ENCODE measurements at regions not wholly inside any gene's neighbourhood (a gene's known extent, or its start where the extent isn't known, plus 50 kb on each side); places are given as distances from the start of the nearest gene placed in this dataset.

GRCh38 chr4:43709443-43709842, 739.2 kb downstream of the KCTD8 start:
- intact Hi-C loops (cut with DNase I): no loop called here
- no peak for ATAC-seq
- no peak for DNase-seq (ENCODE audit: low spot score)

- ATAC-seq (no peak), DNase-seq (ENCODE audit: low spot score) (no peak)
- intact Hi-C loops (cut with DNase I): no loop called here
These were observed 731.8 kb downstream of the KCTD8 start for GRCh38 chr4:43716721-43717395.

- DNase-seq (ENCODE audit: low spot score) (no peak), ATAC-seq (no peak)
- intact Hi-C loops (cut with DNase I): no loop called here
These were observed 730.2 kb downstream of the KCTD8 start for GRCh38 chr4:43718369-43718768.

GRCh38 chr4:43732829-43733426, 715.7 kb downstream of the KCTD8 start:
- ATAC-seq (no peak), DNase-seq (ENCODE audit: low spot score) (no peak)
- intact Hi-C loops (cut with DNase I): no loop called here

- DNase-seq (ENCODE audit: low spot score): no peak
- ATAC-seq: no peak
- intact Hi-C loops (cut with DNase I): no loop called here
These were observed 706.5 kb downstream of the KCTD8 start for GRCh38 chr4:43742083-43742482.

- no peak for DNase-seq (ENCODE audit: low spot score)
- ATAC-seq: no peak
- intact Hi-C loops (cut with DNase I): no loop called here
These were observed 694.0 kb downstream of the KCTD8 start for GRCh38 chr4:43754566-43754965.

- no peak for DNase-seq (ENCODE audit: low spot score)
- intact Hi-C loops (cut with DNase I): no loop called here
- ATAC-seq: no peak
These were observed 691.5 kb downstream of the KCTD8 start for GRCh38 chr4:43757147-43757546.

- DNase-seq (ENCODE audit: low spot score) (no peak), ATAC-seq (no peak)
- intact Hi-C loops (cut with DNase I): no loop called here
These were observed 689.8 kb downstream of the KCTD8 start for GRCh38 chr4:43758836-43759235.

GRCh38 chr4:43763029-43763610, 685.5 kb downstream of the KCTD8 start:
- intact Hi-C loops (cut with DNase I): no loop called here
- ATAC-seq (no peak), DNase-seq (ENCODE audit: low spot score) (no peak)

- no peak for DNase-seq (ENCODE audit: low spot score)
- ATAC-seq: no peak
- intact Hi-C loops (cut with DNase I): no loop called here
These were observed 683.1 kb downstream of the KCTD8 start for GRCh38 chr4:43765514-43765913.

- intact Hi-C loops (cut with DNase I): no loop called here
- no peak for DNase-seq (ENCODE audit: low spot score)
- no peak for ATAC-seq
These were observed 682.0 kb downstream of the KCTD8 start for GRCh38 chr4:43766648-43767047.

GRCh38 chr4:43776371-43776770, 672.2 kb downstream of the KCTD8 start:
- intact Hi-C loops (cut with DNase I): no loop called here
- no peak for ATAC-seq
- DNase-seq (ENCODE audit: low spot score): no peak

- DNase-seq (ENCODE audit: low spot score): no peak
- intact Hi-C loops (cut with DNase I): no loop called here
- ATAC-seq: no peak
These were observed 670.3 kb downstream of the KCTD8 start for GRCh38 chr4:43778187-43778915.

GRCh38 chr4:43781125-43781524, 667.5 kb downstream of the KCTD8 start:
- intact Hi-C loops (cut with DNase I): no loop called here
- DNase-seq (ENCODE audit: low spot score) (no peak), ATAC-seq (no peak)

- ATAC-seq (no peak), DNase-seq (ENCODE audit: low spot score) (no peak)
- intact Hi-C loops (cut with DNase I): no loop called here
These were observed 666.2 kb downstream of the KCTD8 start for GRCh38 chr4:43782391-43782790.

- no peak for ATAC-seq
These were observed 632.5 kb downstream of the KCTD8 start for GRCh38 chr4:43816116-43816515.

GRCh38 chr4:43822621-43823020, 626.0 kb downstream of the KCTD8 start:
- intact Hi-C loops (cut with DNase I): no loop called here
- ATAC-seq: no peak
- no peak for DNase-seq (ENCODE audit: low spot score)

More at GRCh38 chr4:43816116-43816515, 632.5 kb downstream of the KCTD8 start:
- DNase-seq (ENCODE audit: low spot score): no peak
- intact Hi-C loops (cut with DNase I): no loop called here

- ATAC-seq: no peak
- intact Hi-C loops (cut with DNase I): no loop called here
These were observed 612.7 kb downstream of the KCTD8 start for GRCh38 chr4:43835869-43836268.

GRCh38 chr4:43837171-43837570, 611.4 kb downstream of the KCTD8 start:
- intact Hi-C loops (cut with DNase I): no loop called here
- ATAC-seq (no peak), DNase-seq (ENCODE audit: low spot score) (no peak)

More at GRCh38 chr4:43835869-43836268, 612.7 kb downstream of the KCTD8 start:
- no peak for DNase-seq (ENCODE audit: low spot score)

- DNase-seq (ENCODE audit: low spot score): no peak
- no peak for ATAC-seq
These were observed 611.0 kb downstream of the KCTD8 start for GRCh38 chr4:43837604-43838003.

More at GRCh38 chr4:43837604-43838003, 611.0 kb downstream of the KCTD8 start:
- intact Hi-C loops (cut with DNase I): no loop called here
